Myocyte (in vitro differentiated cells): ENCODE measurements at regions not wholly inside any gene's neighbourhood (a gene's known extent, or its start where the extent isn't known, plus 50 kb on each side); places are given as distances from the start of the nearest gene placed in this dataset.
A peak's percentile ranks its signal among the peaks of the same experiment; 100 is the strongest.

Experiments
- DNase-seq: peaks from one replicate; pipeline ENCODE4 v3.0.0-alpha.2; 2012; ENCODE audit warnings: low read depth

- no peak for DNase-seq
Observed at GRCh38 chr16:86928523-86929011, 350.2 kb downstream of the FOXL1 start.

- peak; percentile 74 for DNase-seq
Observed at GRCh38 chr16:86929057-86929871, 350.9 kb downstream of the FOXL1 start.

- DNase-seq, result peak; percentile 10
Observed at GRCh38 chr16:86930001-86930400, 351.7 kb downstream of the FOXL1 start.

- DNase-seq, result no peak
Observed at GRCh38 chr16:86930663-86931373, 352.5 kb downstream of the FOXL1 start.

GRCh38 chr16:86931410-86931941 is 353.1 kb downstream of the FOXL1 start:
- DNase-seq, result no peak

GRCh38 chr16:86932130-86932982 is 354.0 kb downstream of the FOXL1 start:
- no peak for DNase-seq

- DNase-seq, result no peak
Observed at GRCh38 chr16:86934581-86935375, 356.4 kb downstream of the FOXL1 start.

- no peak for DNase-seq
Observed at GRCh38 chr16:86939609-86940008, 361.3 kb downstream of the FOXL1 start.

- no peak for DNase-seq
Observed at GRCh38 chr16:86941731-86942130, 363.4 kb downstream of the FOXL1 start.

- peak; percentile 64 for DNase-seq
Observed at GRCh38 chr16:86942151-86943051, 364.1 kb downstream of the FOXL1 start.

- no peak for DNase-seq
Observed at GRCh38 chr16:86945166-86945900, 367.0 kb downstream of the FOXL1 start.

- peak; percentile 19 for DNase-seq
Observed at GRCh38 chr16:86946396-86946795, 368.0 kb downstream of the FOXL1 start.

GRCh38 chr16:86946981-86947380 is 368.6 kb downstream of the FOXL1 start:
- DNase-seq, result no peak

- DNase-seq, result no peak
Observed at GRCh38 chr16:86948046-86948445, 369.1 kb downstream of the C16orf95 start.

- no peak for DNase-seq
Observed at GRCh38 chr16:86949116-86949515, 368.1 kb downstream of the C16orf95 start.

GRCh38 chr16:86949630-86950029 is 367.6 kb downstream of the C16orf95 start:
- no peak for DNase-seq

GRCh38 chr16:86951041-86951822 is 366.0 kb downstream of the C16orf95 start:
- DNase-seq, result no peak
